Testis (tissue), 2 donors: ENCODE measurements at regions not wholly inside any gene's neighbourhood (a gene's known extent, or its start where the extent isn't known, plus 50 kb on each side); places are given as distances from the start of the nearest gene placed in this dataset.

Source experiments
- POLR2A ChIP-seq: fragments of 450-650 bp; IDR thresholded peaks from one replicate; pipeline ENCODE4 v1.6.1; 2017; ENCODE audit warnings: antibody characterized with exemption, mild to moderate bottlenecking, moderate library complexity
- TF ChIP-seq, protein P1 (sequence below), 3 experiments: fragments of 450-650 bp in 2 of 3; fragments of 200-600 bp in 1 of 3; sonication (generic) in 1 of 3; IDR thresholded peaks; one replicate each; pipeline ENCODE4 v1.5.1; 2016 to 2019; ENCODE audit warnings: antibody characterized with exemption in 3 of 3, mild to moderate bottlenecking in 2 of 3, moderate library complexity in 1 of 3

DNA sequence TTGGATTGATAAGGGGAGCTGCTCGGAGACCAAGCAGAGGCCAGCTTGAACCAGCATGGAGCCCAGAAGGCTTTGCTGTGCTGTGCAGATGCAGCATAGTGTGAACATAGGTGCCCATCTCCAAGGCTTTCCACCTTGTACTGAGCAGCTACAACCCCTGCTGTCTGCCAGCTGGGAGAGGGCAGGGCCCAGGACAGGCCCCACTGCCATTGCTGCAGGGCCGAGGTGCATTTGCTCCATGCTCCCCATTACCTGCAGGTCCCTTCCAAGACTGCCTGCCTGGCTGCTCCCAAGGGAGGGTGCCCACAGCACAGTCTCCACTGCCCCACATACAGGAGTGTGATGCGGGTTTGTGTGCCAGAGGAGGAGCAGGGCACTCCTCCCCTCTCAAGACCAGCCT lies 1016.0 kb upstream of the INTU start:
- TF ChIP-seq, protein P1, sequence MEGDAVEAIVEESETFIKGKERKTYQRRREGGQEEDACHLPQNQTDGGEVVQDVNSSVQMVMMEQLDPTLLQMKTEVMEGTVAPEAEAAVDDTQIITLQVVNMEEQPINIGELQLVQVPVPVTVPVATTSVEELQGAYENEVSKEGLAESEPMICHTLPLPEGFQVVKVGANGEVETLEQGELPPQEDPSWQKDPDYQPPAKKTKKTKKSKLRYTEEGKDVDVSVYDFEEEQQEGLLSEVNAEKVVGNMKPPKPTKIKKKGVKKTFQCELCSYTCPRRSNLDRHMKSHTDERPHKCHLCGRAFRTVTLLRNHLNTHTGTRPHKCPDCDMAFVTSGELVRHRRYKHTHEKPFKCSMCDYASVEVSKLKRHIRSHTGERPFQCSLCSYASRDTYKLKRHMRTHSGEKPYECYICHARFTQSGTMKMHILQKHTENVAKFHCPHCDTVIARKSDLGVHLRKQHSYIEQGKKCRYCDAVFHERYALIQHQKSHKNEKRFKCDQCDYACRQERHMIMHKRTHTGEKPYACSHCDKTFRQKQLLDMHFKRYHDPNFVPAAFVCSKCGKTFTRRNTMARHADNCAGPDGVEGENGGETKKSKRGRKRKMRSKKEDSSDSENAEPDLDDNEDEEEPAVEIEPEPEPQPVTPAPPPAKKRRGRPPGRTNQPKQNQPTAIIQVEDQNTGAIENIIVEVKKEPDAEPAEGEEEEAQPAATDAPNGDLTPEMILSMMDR (IDR thresholded peaks at IDR 0.05), result no peak
- TF ChIP-seq POLR2A, result no peak
